ENCODE measurements at regions not wholly inside any gene's neighbourhood (a gene's known extent, or its start where the extent isn't known, plus 50 kb on each side); places are given as distances from the start of the nearest gene placed in this dataset.

DNA sequence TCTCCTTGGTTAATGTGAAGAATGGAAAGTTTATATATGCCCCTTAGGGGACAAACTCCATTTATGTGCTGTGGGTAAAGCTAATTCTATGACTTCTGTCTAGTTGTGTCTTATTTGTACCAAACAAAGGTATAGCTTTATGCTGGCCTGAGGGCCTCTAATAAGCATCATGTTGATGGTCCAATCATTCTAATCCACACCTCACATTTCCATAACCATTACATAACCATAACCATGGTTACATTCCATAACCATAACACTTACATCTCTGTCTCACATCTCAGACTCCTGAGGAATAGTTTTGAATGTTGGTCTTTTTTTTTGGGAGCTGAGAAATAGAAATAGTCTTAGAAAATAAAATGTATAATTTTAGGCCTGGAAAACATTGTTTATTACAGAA is 1097.1 kb downstream of the FLRT2 start:
- no peak for TF ChIP-seq MYC (IDR thresholded peaks at IDR 0.05; ENCODE audit: low read depth, low read length)
- TF ChIP-seq, protein P1, sequence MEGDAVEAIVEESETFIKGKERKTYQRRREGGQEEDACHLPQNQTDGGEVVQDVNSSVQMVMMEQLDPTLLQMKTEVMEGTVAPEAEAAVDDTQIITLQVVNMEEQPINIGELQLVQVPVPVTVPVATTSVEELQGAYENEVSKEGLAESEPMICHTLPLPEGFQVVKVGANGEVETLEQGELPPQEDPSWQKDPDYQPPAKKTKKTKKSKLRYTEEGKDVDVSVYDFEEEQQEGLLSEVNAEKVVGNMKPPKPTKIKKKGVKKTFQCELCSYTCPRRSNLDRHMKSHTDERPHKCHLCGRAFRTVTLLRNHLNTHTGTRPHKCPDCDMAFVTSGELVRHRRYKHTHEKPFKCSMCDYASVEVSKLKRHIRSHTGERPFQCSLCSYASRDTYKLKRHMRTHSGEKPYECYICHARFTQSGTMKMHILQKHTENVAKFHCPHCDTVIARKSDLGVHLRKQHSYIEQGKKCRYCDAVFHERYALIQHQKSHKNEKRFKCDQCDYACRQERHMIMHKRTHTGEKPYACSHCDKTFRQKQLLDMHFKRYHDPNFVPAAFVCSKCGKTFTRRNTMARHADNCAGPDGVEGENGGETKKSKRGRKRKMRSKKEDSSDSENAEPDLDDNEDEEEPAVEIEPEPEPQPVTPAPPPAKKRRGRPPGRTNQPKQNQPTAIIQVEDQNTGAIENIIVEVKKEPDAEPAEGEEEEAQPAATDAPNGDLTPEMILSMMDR (IDR thresholded peaks at IDR 0.05; ENCODE audit: low read depth, low read length) = no peak
- no peak for TF ChIP-seq POLR2A (IDR thresholded peaks at IDR 0.05; ENCODE audit: extremely low read depth, insufficient read length)
- TF ChIP-seq, protein P2, sequence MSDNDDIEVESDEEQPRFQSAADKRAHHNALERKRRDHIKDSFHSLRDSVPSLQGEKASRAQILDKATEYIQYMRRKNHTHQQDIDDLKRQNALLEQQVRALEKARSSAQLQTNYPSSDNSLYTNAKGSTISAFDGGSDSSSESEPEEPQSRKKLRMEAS (IDR thresholded peaks at IDR 0.05; ENCODE audit: low read depth, low read length) = no peak

All from NB4 (cell line).